Endothelial cell of umbilical vein (primary cell): ENCODE measurements at regions not wholly inside any gene's neighbourhood (a gene's known extent, or its start where the extent isn't known, plus 50 kb on each side); places are given as distances from the start of the nearest gene placed in this dataset.

Source experiments
- BruUV-seq: library from RNA; stranded (reverse); fragments of 400-500 nt; replicated peaks from 2 replicates; lab custom pipeline; 2021; lab: Mats Ljungman, UMichigan
- CTCF ChIA-PET: fragments of 300-600, 350-600 bp; sonication (Branson Sonifier 250); formaldehyde crosslinking; loops from one replicate; lab custom pipeline; 2021; ENCODE audit warnings: antibody characterized with exemption, inconsistent platforms; lab: Charles Lee
- POLR2A ChIA-PET: fragments of 300-600, 350-600 bp; sonication (Branson Sonifier 250); formaldehyde crosslinking; loops from one replicate; lab custom pipeline; 2021; ENCODE audit warnings: antibody characterized with exemption, inconsistent platforms; lab: Charles Lee
- DNase-seq: peaks from one replicate; pipeline ENCODE4 v3.0.0-alpha.2; 2011; ENCODE audit warnings: low read depth, low spot score
- FAIRE-seq: peaks from 2 replicates; lab custom pipeline; 2011; peaks lifted over from hg19 to GRCh38; lab: Jason Lieb, UNC
- H2AFZ ChIP-seq: 2 replicates; pipeline ENCODE4 v1.6.0; 2012; ENCODE audit warnings: low read depth, low read length, control low read depth, inconsistent platforms
- H3K27ac ChIP-seq: 2 replicates; pipeline ENCODE4 v1.5.1; 2011; ENCODE audit warnings: low read depth, mild to moderate bottlenecking, control low read depth, low read length, moderate library complexity; ENCODE audit not compliant: insufficient read depth
- H3K27me3 ChIP-seq, 2 experiments: 2 replicates each; pipeline versions ENCODE4 v1.6.0 to v1.6.1; 2011; ENCODE audit warnings: low read length in 2 of 2, mixed read lengths in 1 of 2; ENCODE audit not compliant: control insufficient read depth in 2 of 2, insufficient read depth in 2 of 2
- H3K36me3 ChIP-seq, 2 experiments: 2 replicates in 1 of 2; 3 replicates in 1 of 2; pipeline ENCODE4 v1.5.1; 2011; ENCODE audit warnings: low read length in 2 of 2, mild to moderate bottlenecking in 1 of 2, moderate library complexity in 1 of 2; ENCODE audit not compliant: control insufficient read depth in 2 of 2, insufficient read depth in 2 of 2; ENCODE audit errors: extremely low read depth in 1 of 2
- H3K4me1 ChIP-seq: 3 replicates; pipeline ENCODE4 v1.5.1; 2011; ENCODE audit warnings: mild to moderate bottlenecking, low read length; ENCODE audit not compliant: control insufficient read depth, insufficient read depth; ENCODE audit errors: extremely low read depth
- H3K4me2 ChIP-seq: 2 replicates; pipeline ENCODE4 v1.6.1; 2011; ENCODE audit warnings: low read length, control low read depth, mixed read lengths; ENCODE audit not compliant: insufficient read depth
- H3K4me3 ChIP-seq, 3 experiments: fragments of 200-600 bp in 1 of 3; sonication (generic), shearing (Covaris generic) in 1 of 3; replicated peaks in 1 of 3; 2 replicates each; pipeline ENCODE4 v1.5.1; 2011 to 2016; ENCODE audit warnings: control low read depth in 3 of 3, low read length in 3 of 3, mild to moderate bottlenecking in 2 of 3, inconsistent platforms in 1 of 3, low read depth in 1 of 3, moderate library complexity in 1 of 3; ENCODE audit not compliant: insufficient read depth in 1 of 3
- H3K79me2 ChIP-seq: 2 replicates; pipeline ENCODE4 v1.6.0; 2012; ENCODE audit warnings: low read length, inconsistent platforms; ENCODE audit not compliant: control insufficient read depth, insufficient read depth
- H3K9ac ChIP-seq: replicated peaks from 2 replicates; pipeline ENCODE3; 2011; ENCODE audit warnings: low read length, control low read depth; ENCODE audit not compliant: insufficient read depth; ENCODE audit errors: extremely low read depth
- H3K9me1 ChIP-seq: replicated peaks from 3 replicates; pipeline ENCODE4 v1.6.0; 2011; ENCODE audit warnings: mild to moderate bottlenecking, low read length; ENCODE audit not compliant: control insufficient read depth, insufficient read depth; ENCODE audit errors: extremely low read depth
- H3K9me3 ChIP-seq: replicated peaks from 2 replicates; pipeline ENCODE4 v1.5.1; 2012; ENCODE audit warnings: low read length, inconsistent platforms; ENCODE audit not compliant: control insufficient read depth, insufficient read depth
- H4K20me1 ChIP-seq: replicated peaks from 2 replicates; pipeline ENCODE3; 2011; ENCODE audit warnings: mild to moderate bottlenecking, low read length; ENCODE audit not compliant: control insufficient read depth, insufficient read depth; ENCODE audit errors: extremely low read depth
- CTCF ChIP-seq, 2 donors: IDR thresholded peaks; 1 replicate in 1 of 2; 2 replicates in 1 of 2; pipeline ENCODE4 v1.5.1; 2011; ENCODE audit warnings: low read length in 2 of 2, mild to moderate bottlenecking in 2 of 2, moderate library complexity in 2 of 2, control low read depth in 1 of 2, inconsistent platforms in 1 of 2, low read depth in 1 of 2; ENCODE audit not compliant: insufficient read depth in 1 of 2; ENCODE audit errors: extremely low read depth in 1 of 2
- EZH2 ChIP-seq: IDR thresholded peaks from 2 replicates; pipeline ENCODE4 v1.6.1; 2012; ENCODE audit warnings: borderline replicate concordance, low read depth, mild to moderate bottlenecking, moderate library complexity, low read length, inconsistent platforms; ENCODE audit not compliant: severe bottlenecking
- FOS ChIP-seq: IDR thresholded peaks from 2 replicates; pipeline ENCODE4 v1.6.1; 2011; ENCODE audit warnings: mild to moderate bottlenecking, low read length, moderate library complexity, borderline replicate concordance; ENCODE audit not compliant: insufficient read depth
- GATA2 ChIP-seq: IDR thresholded peaks from 2 replicates; pipeline ENCODE4 v1.7.0; 2011; ENCODE audit warnings: low read depth, mild to moderate bottlenecking, moderate library complexity, mixed read lengths, low read length; ENCODE audit not compliant: insufficient read length, insufficient read depth
- JUN ChIP-seq: IDR thresholded peaks from 2 replicates; pipeline ENCODE4 v1.6.1; 2011; ENCODE audit warnings: borderline replicate concordance, low read depth; ENCODE audit not compliant: insufficient read length, insufficient read depth
- MAX ChIP-seq: IDR thresholded peaks from 2 replicates; pipeline ENCODE4 v1.6.1; 2011; ENCODE audit not compliant: insufficient read depth, insufficient read length
- MYC ChIP-seq: IDR thresholded peaks from one replicate; pipeline ENCODE4 v1.6.1; 2011; ENCODE audit warnings: mild to moderate bottlenecking, low read depth, low read length
- POLR2A ChIP-seq: IDR thresholded peaks from 2 replicates; pipeline ENCODE4 v1.6.1; 2012; ENCODE audit warnings: low read depth, mild to moderate bottlenecking, control low read depth, low read length
- POLR2AphosphoS5 ChIP-seq: IDR thresholded peaks from 2 replicates; pipeline ENCODE4 v1.6.1; 2012; ENCODE audit warnings: low read depth, mild to moderate bottlenecking, control low read depth, low read length, moderate library complexity; ENCODE audit not compliant: insufficient read depth
- dilution Hi-C: fragments of 300-500 bp; cut with MboI; formaldehyde crosslinking; loops from one replicate; pipeline ENCODE4 v1.15.0; 2019; ENCODE audit warnings: low sequenced_read_pairs; ENCODE audit not compliant: extremely low pct_ligation_motif_present
- intact Hi-C: fragments of 100-400 bp; cut with micrococcal nuclease; formaldehyde crosslinking; loops from one replicate; pipeline ENCODE4 v1.10.0; 2022

- H2AFZ ChIP-seq: no peak overlapping the region
- H3K9me1 ChIP-seq: no peaks in the 10 kb centered on the region
- H3K27ac ChIP-seq: no peak overlapping the region
- no peaks in the 10 kb centered on the region for H3K9me3 ChIP-seq
- H3K9ac ChIP-seq: no peak overlapping the region
- ChIA-PET CTCF (no interaction called here), POLR2A (no interaction called here)
- no peak for DNase-seq
- H3K36me3 ChIP-seq: no peaks in the 10 kb centered on the region
- no peaks in the 10 kb centered on the region for H4K20me1 ChIP-seq
- intact Hi-C loops: no loop called here
- no peak for TF ChIP-seq CTCF (IDR thresholded peaks at IDR 0.05; ENCODE audit: extremely low read depth in 1 of 2, insufficient read depth in 1 of 2, low read depth in 1 of 2, low read length in 2 of 2)
- no peak for TF ChIP-seq EZH2
- TF ChIP-seq FOS: no peak
- TF ChIP-seq JUN: no peak
- TF ChIP-seq GATA2: no peak
- no peak for TF ChIP-seq POLR2A
- no peak for TF ChIP-seq POLR2AphosphoS5
- no peak for TF ChIP-seq MAX
- no peak for TF ChIP-seq MYC
- H3K4me3 ChIP-seq: no peak overlapping the region
- H3K27me3 ChIP-seq: no peaks in the 10 kb centered on the region
- FAIRE-seq: no peak
- dilution Hi-C loops: no loop called here
- H3K4me1 ChIP-seq: no peaks in the 10 kb centered on the region
- H3K4me2 ChIP-seq: no peak overlapping the region
- BruUV-seq: no TSS peak
- H3K79me2 ChIP-seq: no peaks in the 10 kb centered on the region
Observed at GRCh38 chr4:26055855-26056254, 141.8 kb downstream of the SMIM20 start.
